Erythroblast (primary cell): ENCODE measurements at regions not wholly inside any gene's neighbourhood (a gene's known extent, or its start where the extent isn't known, plus 50 kb on each side); places are given as distances from the start of the nearest gene placed in this dataset.
A peak's percentile ranks its signal among the peaks of the same experiment; 100 is the strongest.

ENCODE experiments used
- GATA1 ChIP-seq: IDR thresholded peaks from 2 replicates; pipeline ENCODE4 v1.6.1; 2011; ENCODE audit warnings: low read depth, mild to moderate bottlenecking, control low read depth, low read length, moderate library complexity
- POLR2A ChIP-seq: IDR thresholded peaks from 2 replicates; pipeline ENCODE4 v1.6.1; 2011; ENCODE audit warnings: mild to moderate bottlenecking, low read length

DNA sequence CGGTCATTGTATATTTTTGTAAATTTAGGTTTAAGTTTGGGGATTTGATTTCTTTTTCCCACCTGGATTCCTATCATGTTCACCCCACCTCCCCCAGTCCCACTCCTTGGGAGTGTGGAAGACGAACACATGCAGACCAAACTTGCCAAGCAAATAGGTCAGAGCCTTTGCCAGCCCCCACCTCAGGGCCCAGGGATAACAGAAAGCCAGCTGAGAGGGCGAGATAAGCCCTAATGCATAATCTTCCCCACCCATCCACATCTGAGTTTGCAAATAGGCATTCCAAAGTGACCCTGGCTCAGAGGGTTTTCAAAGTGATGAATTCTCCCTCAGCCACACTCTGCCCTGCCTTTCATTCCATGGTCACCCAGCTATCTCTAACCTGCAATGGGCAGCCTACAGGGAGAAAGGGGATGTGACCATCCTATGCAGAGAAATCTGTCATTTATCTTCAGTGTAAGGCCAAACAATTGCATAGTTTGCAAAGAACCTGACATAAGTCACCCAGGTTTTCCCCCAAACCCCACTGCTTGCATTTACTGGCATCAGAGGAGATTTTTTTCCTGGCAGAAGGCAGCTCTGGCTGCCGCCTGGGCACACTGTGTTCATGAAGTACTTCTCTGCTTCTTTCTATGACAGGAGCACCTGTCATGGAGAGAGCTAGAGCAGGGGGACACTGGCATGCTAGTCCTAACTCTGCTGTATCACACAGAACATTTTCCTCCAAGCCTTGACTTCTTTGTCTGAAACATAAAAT lies 69.0 kb upstream of the NFIA start:
- TF ChIP-seq POLR2A (peak; percentile 33), GATA1 (peak; percentile 93)
